ENCODE measurements at regions not wholly inside any gene's neighbourhood (a gene's known extent, or its start where the extent isn't known, plus 50 kb on each side); places are given as distances from the start of the nearest gene placed in this dataset.
"Not testable (repeated sequence)": the region's sequence is repeated elsewhere in the genome, so short reads cannot be mapped to it uniquely, and the experiment has no call there.

DNA sequence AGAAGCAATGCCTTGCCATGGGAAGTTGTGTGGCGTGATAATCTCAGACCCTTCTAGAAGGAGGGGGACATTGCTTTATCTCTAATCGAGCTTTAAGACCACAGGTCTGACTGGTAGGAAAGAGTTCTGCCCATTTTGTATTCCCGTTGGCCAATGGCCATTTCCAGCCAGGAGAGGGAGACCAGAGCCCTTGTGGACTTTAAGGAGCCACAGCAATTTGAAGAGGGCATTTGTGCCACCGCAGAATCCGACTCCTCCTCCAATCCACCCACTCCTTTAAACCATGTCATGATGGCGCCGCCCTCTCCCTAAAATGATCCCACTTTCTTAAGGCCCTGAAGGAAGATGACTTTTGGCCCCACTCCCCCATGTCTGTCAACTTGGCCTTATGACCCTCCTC is 560.5 kb upstream of the ADAMTS16 start:
- DNase-seq, result no peak

DNA sequence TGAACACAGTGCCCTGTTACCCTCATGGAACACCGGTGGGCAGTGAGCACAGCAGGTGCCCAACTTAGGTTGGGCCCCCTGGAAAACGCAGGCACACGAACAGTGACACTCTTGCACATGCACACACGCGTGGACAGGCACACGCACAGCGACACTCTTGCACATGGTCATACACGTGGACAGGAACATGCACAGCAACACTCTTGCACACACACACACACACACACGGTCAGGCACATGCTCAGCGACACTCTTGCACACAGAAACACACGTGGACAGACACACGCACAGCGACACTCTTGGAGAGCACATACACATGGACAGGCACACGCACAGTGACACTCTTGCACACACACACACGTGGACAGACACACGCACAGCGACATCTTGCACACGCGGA is 559.4 kb upstream of the ADAMTS16 start:
- no peak for DNase-seq

DNA sequence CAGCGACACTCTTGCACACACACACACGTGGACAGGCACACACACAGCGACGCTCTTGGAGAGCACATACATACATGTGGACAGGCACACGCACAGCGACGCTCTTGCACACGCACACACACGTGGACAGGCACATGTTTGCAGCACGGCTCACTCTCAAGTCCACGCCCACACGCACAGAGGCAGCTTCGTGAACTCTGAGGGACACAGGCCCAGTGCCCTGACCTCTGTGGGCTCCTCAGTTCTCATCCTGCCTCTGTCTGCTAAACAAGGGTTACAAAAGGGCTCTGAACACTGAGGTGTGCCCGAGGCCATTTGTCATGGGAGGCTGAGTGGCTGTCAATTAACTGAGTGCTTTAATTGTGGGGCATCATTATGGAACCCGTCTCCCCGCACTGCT is 558.8 kb upstream of the ADAMTS16 start:
- no peak for DNase-seq

DNA sequence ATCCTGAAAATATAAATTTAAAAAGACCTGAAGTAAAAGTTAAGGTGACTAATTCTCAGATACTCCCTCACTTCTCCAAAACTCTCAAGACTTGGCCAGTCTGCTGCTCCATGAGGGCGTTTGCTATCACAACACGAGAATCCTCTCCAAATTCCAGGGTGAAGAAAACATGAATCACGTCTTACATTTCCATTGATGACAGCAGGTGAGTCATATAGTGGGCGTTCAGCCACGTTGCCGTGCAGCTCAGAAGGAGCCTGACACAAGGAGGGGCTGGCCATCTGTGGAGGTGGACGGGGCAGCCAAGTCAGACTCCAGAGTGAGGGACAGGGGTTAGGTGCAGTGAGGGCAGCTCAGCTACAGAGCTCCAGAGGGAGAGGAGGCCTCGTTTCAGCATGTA is 555.1 kb upstream of the ADAMTS16 start:
- peak; percentile 36 for DNase-seq

DNA sequence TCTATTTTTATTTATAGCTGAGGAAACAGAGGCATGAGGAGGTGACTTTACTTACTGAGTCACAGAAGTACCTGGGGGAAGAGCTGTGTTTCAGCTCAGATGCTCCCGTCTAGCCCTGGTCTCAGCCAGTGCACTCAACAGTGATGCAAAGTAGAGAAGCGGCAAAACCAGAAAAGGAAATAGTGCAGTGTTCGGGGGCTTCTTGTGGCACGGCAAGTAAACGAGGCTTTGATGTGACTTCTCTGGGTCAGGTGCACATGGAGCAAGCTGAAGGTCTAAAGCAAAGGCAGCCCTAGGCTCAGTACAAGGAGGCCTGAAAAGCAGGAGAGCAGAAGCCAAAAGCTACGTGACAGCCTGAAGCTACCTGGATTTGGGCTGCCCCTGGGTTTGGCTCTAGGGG is 526.7 kb upstream of the ADAMTS16 start:
- DNase-seq, result no peak

DNA sequence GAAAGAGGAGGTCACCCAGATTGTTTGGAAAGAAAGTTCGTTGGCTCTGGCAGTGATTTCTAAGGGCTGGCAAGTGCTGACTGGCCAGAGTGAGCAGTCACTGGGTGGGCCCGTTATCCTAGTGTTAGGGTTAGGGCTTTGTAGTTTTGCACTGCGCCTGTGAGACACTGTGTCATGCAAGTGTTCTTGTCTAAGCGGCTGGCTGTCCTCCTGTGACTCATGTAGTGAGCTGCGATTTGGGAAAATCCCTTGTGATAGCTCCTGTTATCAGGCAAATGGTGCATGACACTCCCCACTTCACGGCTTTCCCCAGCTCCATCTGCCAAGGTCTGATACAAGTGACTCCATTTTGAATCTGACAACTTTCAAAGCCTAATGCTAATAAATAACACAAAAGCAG is 526.0 kb upstream of the ADAMTS16 start:
- no peak for DNase-seq

DNA sequence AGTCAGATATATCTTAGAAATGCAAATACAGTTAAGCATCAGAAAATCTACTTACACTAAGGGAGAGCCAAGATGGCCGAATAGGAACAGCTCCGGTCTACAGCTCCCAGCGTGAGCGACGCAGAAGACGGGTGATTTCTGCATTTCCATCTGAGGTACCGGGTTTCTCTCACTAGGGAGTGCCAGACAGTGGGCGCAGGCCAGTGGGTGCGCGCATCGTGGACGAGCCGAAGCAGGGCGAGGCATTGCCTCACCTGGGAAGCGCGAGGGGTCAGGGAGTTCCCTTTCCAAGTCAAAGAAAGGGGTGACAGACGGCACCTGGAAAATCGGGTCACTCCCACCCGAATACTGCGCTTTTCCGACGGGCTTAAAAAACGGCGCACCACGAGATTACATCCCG is 524.8 kb upstream of the ADAMTS16 start:
- DNase-seq, result not testable (repeated sequence)

DNA sequence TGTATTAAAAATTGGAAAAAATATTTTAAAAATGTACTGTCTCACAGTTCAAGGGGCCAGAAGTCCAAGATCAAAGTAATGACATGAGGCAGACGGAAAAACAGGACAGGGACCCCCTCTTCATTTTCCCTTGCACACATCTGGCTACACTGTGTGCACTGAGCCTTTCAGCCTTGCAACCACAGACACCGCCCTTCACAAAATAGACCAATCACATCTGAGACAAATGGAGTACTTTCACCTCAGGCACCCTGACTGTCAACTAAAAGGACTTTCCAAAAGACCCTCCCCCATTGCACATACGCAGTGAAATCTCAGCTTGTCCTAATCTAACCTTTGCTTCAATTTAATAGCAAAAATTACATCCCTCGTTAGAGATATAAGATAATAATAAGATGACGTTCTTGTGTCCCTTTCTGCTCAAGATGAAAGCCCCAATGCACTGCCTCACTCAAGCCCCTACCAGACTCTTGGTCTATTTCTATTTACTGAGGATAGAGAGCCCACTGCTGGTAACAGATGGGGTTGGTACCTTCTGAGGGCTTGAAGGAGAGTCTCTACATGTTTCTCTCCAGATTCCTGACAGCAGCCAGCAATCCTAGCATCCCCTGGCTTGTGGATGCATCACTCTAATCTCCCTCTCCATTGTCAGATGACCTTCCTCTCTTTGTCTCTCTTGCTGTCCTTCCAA is 514.8 kb upstream of the ADAMTS16 start:
- DNase-seq, result no peak

DNA sequence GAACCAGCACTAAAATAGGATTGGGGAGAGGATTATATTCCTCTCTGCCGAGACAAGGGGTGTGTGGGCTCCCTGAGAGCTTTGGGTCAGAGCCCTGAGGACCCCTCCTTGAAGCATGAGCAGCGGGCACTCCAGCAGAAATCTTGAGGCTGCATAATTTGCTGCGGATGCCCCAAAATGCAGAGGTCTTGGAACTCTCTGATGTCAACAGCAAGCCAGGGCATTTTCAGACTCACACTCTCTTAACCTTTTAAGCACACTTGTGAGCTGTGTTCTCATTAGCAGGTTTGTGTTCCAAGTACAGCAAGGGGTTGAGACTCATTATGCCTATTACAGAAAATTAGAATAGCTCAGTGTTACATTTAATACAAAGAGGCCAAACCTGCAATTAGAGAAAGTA is 513.0 kb upstream of the ADAMTS16 start:
- DNase-seq, result no peak

DNA sequence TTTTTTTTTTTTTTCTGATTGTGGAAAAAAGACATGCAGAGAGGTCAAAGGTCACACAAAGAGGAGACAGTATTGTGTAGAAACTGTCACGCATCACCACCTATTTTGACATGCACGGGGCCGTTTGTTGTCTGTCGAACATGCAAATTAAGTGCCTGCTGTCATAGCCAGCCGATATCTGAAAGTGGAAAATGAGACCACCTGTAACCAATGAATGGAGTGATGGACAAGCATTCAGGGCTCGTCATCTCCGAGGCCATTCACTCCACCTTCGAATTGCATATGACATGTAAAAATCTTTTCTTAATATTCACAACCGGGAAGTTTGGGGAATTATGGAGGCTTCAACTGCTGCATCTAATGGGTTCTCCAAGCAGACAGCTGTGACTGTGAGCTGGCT is 512.2 kb upstream of the ADAMTS16 start:
- no peak for DNase-seq

DNA sequence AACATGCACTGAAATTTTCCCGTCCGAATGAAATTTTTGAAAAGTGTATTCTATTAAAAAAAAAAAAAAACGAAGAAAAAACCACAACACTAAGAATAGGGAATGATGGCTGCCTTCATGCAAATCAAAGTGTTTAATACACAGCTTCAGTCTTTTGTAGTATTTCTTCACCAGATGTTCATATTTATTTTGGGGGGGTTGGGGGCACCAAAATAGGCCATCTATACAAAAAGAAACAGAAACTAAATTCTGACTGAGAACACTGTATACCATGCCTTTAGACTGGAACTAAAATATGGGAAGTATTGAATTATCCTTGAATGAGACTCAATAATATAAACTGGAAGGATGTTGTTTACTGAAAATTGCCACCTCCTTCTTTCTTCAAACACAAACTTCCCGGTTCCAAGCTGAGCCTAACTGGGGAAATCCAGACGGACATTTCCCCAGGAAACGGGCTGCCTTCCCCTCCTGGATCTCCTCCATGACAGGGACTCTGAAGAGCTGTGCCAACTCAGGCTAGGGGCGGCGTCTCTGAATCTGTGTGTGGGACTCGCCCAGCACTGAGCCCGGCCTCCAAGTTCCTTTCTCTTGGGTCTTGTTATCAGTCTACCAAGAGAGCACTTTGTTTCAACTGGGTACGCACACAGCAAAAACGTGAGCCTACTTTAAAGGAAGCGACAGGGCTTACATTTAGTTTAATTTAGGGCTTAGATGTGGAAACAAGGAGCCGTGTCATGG is 511.3 kb upstream of the ADAMTS16 start:
- DNase-seq, result no peak

DNA sequence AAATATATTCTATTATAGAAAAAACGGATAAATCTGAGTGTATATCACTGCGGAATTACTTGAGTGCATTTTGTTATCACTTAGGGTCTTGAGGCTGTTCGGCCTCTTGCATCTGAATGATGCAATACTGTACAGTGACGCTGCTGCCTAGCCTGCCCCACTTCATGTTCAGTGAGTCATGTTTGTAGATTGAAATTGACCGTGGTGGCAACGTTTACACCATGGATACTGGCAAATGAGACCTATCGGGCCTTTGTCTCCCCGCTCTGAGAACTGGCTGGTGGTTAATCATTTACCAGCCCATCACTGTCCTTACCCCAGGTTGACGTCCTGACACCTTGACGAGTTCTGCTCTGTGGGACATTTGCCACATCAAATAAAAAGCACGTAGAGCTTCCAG is 510.1 kb upstream of the ADAMTS16 start:
- no peak for DNase-seq

DNA sequence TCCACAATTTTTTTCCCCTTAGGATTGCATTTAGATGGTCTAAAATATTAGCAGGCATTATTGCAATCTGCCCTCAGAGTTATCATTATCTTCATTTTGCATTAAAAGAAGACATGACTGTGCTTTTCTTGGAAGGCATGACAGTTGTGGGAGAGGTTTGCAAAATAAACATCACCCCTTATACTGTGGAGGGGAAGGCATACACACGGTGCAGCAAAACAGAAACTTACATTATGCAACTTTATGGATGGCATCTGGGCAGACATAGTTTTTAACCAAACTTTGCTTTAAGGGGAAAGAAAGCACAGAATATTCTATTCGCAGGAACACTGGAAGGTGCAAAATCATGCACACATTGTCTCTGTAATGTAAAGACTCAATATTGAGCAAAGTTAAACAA is 505.8 kb upstream of the ADAMTS16 start:
- DNase-seq, result no peak

DNA sequence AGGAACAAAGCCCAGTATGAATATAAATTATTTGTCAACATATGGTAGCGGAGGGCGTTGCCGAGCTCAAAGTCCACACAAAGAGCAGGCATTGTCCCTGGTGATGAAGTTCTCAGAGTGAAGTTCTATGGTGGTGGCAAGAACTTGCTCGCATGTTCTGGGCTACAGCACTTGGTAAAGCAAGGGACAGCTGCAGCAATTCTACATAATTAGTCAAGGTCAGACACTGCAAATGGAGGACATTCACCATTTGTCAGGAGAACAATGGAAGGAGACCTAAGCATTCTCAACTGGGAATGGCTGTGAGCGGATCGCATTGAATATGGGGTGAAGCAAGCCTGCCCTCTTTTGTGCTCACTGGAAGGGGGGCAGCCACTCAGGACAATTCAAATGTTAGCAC is 503.8 kb upstream of the ADAMTS16 start:
- no peak for DNase-seq

DNA sequence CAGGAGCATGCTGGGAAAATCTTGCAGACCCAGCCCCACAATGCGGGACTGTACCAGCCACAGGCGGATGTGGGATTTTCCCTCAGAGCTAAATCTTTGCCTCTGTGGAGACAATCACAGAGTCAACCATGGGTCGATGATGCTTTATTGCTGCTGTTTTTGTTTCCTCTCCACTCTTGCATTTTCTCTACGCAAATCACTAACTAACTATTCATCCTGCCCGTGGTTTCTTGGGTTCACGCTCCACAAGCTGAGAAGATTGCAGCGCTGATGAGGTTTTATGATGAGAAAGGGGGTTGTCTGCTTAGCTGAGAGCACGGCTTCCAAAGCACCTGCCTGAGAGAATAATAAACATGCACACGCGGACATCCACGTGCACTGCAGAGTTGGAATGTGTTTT is 500.2 kb upstream of the ADAMTS16 start:
- DNase-seq, result no peak

DNA sequence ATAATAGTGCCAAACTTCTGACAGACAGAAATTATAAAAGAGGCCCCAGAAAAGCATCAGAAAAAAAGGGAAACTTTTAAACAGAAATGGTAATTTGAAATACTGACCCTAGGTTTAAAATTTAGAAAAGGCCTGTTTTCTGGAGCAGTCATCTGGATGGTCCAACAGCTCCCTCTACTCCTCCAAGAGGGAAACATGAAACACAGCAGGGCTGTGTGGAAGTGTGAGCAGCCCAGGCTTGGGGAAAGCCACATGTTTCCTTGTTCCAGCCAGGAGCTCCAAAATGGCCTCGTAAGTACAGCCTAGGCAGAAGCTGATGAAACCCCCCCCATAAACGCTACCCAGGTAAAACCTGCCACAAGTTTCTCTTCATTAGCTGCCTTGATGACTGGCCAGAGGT is 499.3 kb upstream of the ADAMTS16 start:
- DNase-seq, result peak; percentile 15

DNA sequence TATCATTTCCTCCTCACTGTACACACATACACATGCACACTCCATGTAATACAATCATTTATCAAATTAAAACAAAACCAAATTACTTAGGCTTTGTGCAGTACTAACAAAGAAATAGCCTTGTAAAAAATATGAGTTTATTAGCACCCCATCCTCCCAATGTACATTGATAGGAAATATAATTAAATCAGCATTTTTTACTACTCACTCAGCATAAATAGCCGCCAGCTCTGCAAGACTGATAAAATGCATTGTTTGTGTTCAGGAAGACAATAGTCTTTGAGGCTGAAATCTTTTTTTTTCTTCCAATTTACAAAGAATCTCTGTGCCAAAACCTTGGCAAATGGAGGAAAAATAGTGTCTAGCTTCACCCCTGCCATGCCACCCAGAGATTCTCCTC is 497.6 kb upstream of the ADAMTS16 start:
- no peak for DNase-seq

DNA sequence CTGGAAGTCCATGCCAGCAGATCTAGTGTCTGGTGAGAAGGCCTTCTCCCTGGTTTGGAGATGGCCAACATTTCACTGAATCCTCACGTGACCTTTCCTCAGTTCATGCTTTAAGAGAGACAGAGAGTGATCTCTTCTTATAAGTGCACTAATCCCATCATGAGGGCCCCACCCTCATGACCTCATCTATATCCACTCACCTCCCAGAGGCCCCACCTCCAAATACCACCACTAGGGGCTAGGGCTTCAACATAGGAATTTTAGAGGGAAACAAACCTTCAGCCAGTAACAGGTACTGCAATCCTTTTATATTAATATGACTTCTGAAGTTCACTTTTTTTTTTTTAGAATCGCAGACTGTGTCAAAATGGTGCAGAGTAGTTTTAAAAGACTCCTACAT is 496.9 kb upstream of the ADAMTS16 start:
- no peak for DNase-seq

DNA sequence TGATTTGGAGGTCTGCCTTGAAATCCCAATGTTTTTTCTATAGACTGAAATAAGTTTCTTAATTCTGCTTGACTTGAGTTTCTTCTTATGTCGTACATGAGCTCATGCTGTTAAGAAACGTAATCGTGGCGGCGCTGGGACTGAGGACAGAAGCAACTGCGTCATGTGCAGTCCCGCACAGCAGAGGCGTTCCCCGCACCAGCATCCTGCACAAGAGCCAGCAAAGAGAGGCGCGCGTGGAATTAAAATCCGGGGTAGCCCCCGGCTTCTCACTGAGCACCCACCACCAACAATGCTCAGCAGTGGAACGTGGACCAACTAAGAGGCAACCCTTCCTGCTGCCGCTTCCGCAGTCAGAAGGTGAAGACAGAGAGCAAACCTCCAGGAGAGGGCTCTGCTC is 496.2 kb upstream of the ADAMTS16 start:
- DNase-seq, result no peak

DNA sequence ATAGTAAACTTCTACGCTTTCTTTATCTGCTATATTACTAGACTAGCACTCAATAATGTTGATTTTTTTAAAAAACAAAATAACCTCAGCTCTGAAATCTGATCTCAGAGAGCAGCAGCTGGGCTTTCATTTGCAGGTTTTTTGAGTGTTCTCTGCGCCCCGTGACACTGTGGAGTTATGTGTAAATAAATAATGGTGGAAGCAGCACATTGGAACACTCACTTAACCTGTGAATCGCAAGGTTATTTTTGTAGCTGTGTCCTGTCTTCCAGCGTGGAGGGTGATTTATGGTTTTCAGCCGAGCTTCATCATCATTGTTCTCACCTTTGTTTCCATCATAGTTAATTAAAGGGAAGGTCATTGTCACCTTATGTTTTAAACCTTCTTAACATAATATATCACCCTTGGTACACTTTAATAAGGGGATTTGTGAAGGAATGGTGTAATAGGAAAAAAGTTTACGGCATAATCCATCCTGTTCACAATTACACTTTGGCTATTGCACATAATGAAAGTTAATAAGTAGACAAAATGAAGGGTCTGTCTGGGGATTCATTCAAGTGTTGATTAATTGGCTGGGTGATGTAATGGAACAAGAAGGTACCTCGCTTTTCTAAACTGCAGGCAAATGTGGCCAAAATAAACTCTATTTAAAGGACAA is 493.3 kb upstream of the ADAMTS16 start:
- DNase-seq, result no peak

DNA sequence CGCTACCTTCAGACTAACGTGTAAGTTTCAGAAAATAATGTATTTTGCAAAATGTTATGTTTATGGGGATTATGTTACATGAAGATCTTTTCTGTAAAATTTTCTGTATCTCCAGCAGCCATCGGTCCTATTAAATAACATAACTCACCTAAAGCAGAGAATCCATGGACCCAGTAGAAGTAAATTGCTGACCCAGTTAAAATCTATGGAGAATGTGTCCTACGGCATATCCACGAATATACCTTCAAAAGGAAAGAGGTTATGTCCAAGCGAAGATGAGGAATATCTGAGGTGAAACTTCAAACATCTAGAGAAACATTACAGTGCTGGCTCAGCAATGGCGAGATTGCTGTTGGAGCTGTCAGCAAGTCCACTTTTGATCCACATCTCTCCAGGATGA is 492.2 kb upstream of the ADAMTS16 start:
- no peak for DNase-seq

DNA sequence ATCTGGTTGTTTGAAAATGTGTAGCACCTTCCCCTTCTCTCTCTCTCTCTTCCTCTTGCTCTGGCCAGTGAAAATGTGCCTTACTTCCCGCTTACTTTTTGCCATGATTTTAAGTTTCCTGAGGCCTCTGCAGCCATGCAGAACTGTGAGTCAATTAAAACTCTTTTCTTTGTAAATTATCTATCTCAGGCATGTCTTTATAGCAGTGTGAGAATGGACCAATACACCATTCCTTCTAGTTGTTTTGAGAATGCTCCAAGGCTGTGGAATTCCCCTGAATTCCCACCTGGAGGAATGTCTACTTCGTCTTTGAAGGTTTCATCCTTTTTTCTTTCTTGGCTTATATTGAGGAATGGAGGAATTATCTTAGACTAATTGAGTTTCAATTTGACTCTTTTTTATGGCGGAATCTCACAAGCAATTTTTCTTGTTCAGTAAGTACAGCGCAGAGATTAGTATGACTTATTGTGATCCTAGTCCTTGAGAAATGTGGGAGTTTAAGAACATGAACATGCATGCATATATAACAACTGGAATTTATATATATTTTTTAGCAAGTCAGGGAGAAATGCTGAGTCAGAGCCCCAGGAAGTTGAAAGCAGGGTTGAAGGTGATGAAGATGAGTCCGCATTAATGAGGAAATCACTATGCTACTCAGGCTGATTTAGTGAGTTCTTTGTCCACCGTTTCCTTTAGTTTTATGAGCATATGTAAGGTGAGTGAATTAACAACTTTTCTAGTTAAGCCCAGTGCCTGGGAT is 488.1 kb upstream of the ADAMTS16 start:
- DNase-seq, result no peak

DNA sequence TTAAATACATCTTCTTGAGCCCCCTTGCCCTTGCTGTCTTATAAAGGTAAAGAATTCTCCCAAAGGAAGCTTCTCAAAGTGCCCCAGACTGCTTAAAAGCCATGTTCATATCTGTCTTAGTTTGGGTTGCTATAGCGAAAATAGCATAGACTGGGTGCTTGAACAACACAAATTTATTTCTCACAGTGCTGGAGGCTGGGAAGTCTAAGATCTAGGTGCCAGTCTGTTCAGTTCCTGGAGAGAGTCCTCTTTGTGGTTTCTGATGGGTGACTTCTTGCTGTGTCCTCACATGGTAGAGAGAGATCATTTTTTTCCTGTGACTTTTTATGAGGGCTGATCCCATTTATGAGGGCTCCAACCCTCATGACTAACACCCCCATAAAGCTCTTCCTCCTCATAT is 486.7 kb upstream of the ADAMTS16 start:
- no peak for DNase-seq

Data from hindlimb muscle (tissue), 1 donor.